ENCODE measurements at regions not wholly inside any gene's neighbourhood (a gene's known extent, or its start where the extent isn't known, plus 50 kb on each side); places are given as distances from the start of the nearest gene placed in this dataset.

- TF ChIP-seq REST (IDR thresholded peaks at IDR 0.05; ENCODE audit: low read depth), result no peak
- no peak for TF ChIP-seq EZH2 (IDR thresholded peaks at IDR 0.05)
- no peak for TF ChIP-seq EGR1 (IDR thresholded peaks at IDR 0.05; ENCODE audit: low read depth)
- TF ChIP-seq EZH2phosphoT487 (IDR thresholded peaks at IDR 0.05; ENCODE audit: borderline replicate concordance), result no peak
- TF ChIP-seq YY1 (IDR thresholded peaks at IDR 0.05; ENCODE audit: extremely low read depth, insufficient replicate concordance, low read depth, low read length), result no peak
- no peak for TF ChIP-seq JUND (IDR thresholded peaks at IDR 0.05)
- TF ChIP-seq RAD21 (IDR thresholded peaks at IDR 0.05; ENCODE audit: low read depth), result no peak
- no peak for TF ChIP-seq TCF7L2 (IDR thresholded peaks at IDR 0.05; ENCODE audit: borderline replicate concordance, extremely low read depth, insufficient read depth, insufficient read length)
- TF ChIP-seq ZFX (IDR thresholded peaks at IDR 0.05), result no peak
- no peak for TF ChIP-seq ATF3 (IDR thresholded peaks at IDR 0.05)
- TF ChIP-seq FOSL1 (IDR thresholded peaks at IDR 0.05; ENCODE audit: low read depth), result no peak
- TF ChIP-seq POLR2A (IDR thresholded peaks at IDR 0.05; ENCODE audit: borderline replicate concordance, extremely low read depth, insufficient read depth, insufficient read length), result no peak
- no peak for TF ChIP-seq ZNF274 (IDR thresholded peaks at IDR 0.05; ENCODE audit: low read depth, low read length)
- TF ChIP-seq SP1 (IDR thresholded peaks at IDR 0.05; ENCODE audit: low read depth), result no peak
- TF ChIP-seq CTCF (IDR thresholded peaks at IDR 0.05 in 2 of 3, conservative IDR thresholded peaks at IDR 0.05 in 1 of 3; ENCODE audit: borderline replicate concordance in 1 of 3, insufficient read depth in 1 of 3, low read depth in 2 of 3, low read length in 2 of 3), result no peak
- TF ChIP-seq ZBTB33 (IDR thresholded peaks at IDR 0.05; ENCODE audit: extremely low read depth, insufficient replicate concordance, low read length), result no peak
- no peak for TF ChIP-seq CBX3 (IDR thresholded peaks at IDR 0.05; ENCODE audit: low read depth)
- TF ChIP-seq MAX (IDR thresholded peaks at IDR 0.05), result no peak
- no peak for TF ChIP-seq ELF1 (IDR thresholded peaks at IDR 0.05; ENCODE audit: borderline replicate concordance, low read depth)
- TF ChIP-seq SRF (IDR thresholded peaks at IDR 0.05; ENCODE audit: low read depth), result no peak
- Histone ChIP-seq H3K4me1 (ENCODE audit: control insufficient read depth in 1 of 2, insufficient read depth in 2 of 2, low read length in 2 of 2) (no peaks in the 10 kb centered on the region), H3K9ac (ENCODE audit: low read length) (no peak overlapping the region), H3K4me2 (ENCODE audit: low read length) (no peak overlapping the region), H3K27ac (ENCODE audit: low read depth, low read length) (no peak overlapping the region), H3K79me2 (ENCODE audit: insufficient read depth, low read length) (no peaks in the 10 kb centered on the region), H2AFZ (ENCODE audit: low read depth, low read length, poor library complexity, severe bottlenecking) (no peak overlapping the region), H3K36me3 (ENCODE audit: control insufficient read depth in 1 of 2, insufficient read depth in 2 of 2, low read length in 2 of 2) (no peaks in the 10 kb centered on the region), H3K4me3 (replicated peaks in 1 of 2; ENCODE audit: low read depth in 1 of 2, low read length in 2 of 2) (no peak overlapping the region), H4K20me1 (ENCODE audit: insufficient read depth) (no peaks in the 10 kb centered on the region), H3K9me3 (ENCODE audit: control insufficient read depth in 1 of 2, insufficient read depth in 1 of 2, low read depth in 1 of 2, low read length in 2 of 2) (no peaks in the 10 kb centered on the region), H3K9me2 (ENCODE audit: insufficient read depth) (no peaks in the 10 kb centered on the region), H3K27me3 (ENCODE audit: insufficient read depth, low read length) (no peaks in the 10 kb centered on the region)
- ChIA-PET POLR2A (no interaction called here), RAD21 (ENCODE audit: low non-redundant PET in 1 of 2, low total read pairs in 2 of 2, uncharacterized antibody in 2 of 2, unreplicated experiment in 2 of 2) (no interaction called here), CTCF (no interaction called here)
- DNase-seq (ENCODE audit: low read depth, low spot score) (no peak), ATAC-seq (no peak)
- BruUV-seq (replicated peaks), result no TSS peak
- intact Hi-C loops (cut with micrococcal nuclease), result no loop called here
Measured at GRCh38 chr4:36012503-36012902, 231.8 kb downstream of the ARAP2 start.

Data from HCT116 (cell line).